ENCODE measurements at regions not wholly inside any gene's neighbourhood (a gene's known extent, or its start where the extent isn't known, plus 50 kb on each side); places are given as distances from the start of the nearest gene placed in this dataset.

GRCh38 chr13:91200486-91200885 is 147.0 kb upstream of the MIR17HG start:
- TF ChIP-seq POLR2AphosphoS5 (IDR thresholded peaks at IDR 0.05) = no peak
- TF ChIP-seq POLR2A (IDR thresholded peaks at IDR 0.05) = no peak
- TF ChIP-seq CTCF (IDR thresholded peaks at IDR 0.05) = no peak
- no peak for TF ChIP-seq EP300 (IDR thresholded peaks at IDR 0.05)

Measured in gastroesophageal sphincter (tissue), 3 donors.